ENCODE measurements at regions not wholly inside any gene's neighbourhood (a gene's known extent, or its start where the extent isn't known, plus 50 kb on each side); places are given as distances from the start of the nearest gene placed in this dataset.

DNA sequence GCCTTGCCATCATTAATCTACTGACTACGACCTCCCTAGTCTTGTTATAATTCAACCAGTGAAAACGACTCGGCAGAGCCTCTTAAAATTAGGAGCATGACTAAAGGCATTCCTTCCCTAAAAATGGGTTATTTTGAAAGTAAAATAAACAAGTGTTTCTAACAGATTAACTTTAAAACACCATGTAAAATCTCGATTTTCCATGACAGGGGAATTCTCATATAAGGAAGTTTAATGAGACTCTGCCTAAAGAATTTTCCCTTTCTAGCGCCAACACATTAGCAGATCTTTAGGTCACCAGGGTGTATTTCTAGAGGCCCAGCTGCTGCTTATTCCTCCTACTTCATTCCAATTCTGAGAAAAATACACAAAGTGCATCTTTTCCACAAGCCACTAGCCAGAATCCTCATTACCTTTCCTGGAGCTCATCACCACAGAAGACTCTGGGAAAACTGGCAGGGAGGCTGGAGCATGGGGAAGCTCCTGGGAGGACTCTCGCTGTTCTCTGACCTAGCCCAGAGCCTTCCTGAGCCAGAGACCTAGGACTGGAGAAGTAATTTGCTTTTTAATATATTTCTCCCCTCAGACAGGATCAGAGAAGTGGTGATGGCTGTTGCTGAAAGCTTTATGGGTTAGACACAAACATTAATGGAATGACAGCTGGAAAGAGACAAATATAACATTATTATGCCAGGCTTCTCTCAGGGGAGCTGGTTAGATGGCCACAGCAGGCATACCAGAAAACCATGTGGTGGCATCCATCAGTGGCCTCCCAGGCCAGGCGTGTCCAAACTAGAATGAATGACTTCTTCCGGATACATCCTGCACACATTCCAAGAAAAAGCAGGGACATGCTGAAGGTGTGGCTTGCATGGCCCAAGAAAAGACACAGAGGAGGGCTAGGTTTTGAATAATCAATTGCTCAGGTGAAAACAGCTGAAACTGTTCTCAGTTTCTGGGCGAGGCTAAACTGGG, 63.6 kb upstream of the CTTNBP2NL start:
- TF ChIP-seq POLR2A (IDR thresholded peaks at IDR 0.05) (no peak), EP300 (IDR thresholded peaks at IDR 0.05) (no peak)
- TF ChIP-seq, protein P1, sequence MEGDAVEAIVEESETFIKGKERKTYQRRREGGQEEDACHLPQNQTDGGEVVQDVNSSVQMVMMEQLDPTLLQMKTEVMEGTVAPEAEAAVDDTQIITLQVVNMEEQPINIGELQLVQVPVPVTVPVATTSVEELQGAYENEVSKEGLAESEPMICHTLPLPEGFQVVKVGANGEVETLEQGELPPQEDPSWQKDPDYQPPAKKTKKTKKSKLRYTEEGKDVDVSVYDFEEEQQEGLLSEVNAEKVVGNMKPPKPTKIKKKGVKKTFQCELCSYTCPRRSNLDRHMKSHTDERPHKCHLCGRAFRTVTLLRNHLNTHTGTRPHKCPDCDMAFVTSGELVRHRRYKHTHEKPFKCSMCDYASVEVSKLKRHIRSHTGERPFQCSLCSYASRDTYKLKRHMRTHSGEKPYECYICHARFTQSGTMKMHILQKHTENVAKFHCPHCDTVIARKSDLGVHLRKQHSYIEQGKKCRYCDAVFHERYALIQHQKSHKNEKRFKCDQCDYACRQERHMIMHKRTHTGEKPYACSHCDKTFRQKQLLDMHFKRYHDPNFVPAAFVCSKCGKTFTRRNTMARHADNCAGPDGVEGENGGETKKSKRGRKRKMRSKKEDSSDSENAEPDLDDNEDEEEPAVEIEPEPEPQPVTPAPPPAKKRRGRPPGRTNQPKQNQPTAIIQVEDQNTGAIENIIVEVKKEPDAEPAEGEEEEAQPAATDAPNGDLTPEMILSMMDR (IDR thresholded peaks at IDR 0.05) = no peak
